Astrocyte of the spinal cord (primary cell): ENCODE measurements at regions not wholly inside any gene's neighbourhood (a gene's known extent, or its start where the extent isn't known, plus 50 kb on each side); places are given as distances from the start of the nearest gene placed in this dataset.

Source experiments
- DNase-seq: peaks from one replicate; pipeline ENCODE4 v3.0.0; 2011; ENCODE audit warnings: low read depth, low spot score
- H3K4me3 ChIP-seq: 2 replicates; pipeline ENCODE4 v1.5.1; 2011; ENCODE audit warnings: low read depth, mild to moderate bottlenecking, low read length, moderate library complexity
- CTCF ChIP-seq: IDR thresholded peaks from 2 replicates; pipeline ENCODE4 v1.5.1; 2012; ENCODE audit warnings: low read depth, mild to moderate bottlenecking, low read length, inconsistent platforms
- in situ Hi-C: cut with HindIII; loops from 2 replicates; pipeline ENCODE4 v1.10.0; 2017; ENCODE audit warnings: low sequenced_read_pairs

GRCh38 chr16:6317934-6318333 is 1014.7 kb upstream of the RBFOX1 start:
- no peak for TF ChIP-seq CTCF
- no peak for DNase-seq
- no peak overlapping the region for H3K4me3 ChIP-seq
- in situ Hi-C loops: no loop called here

GRCh38 chr16:6309271-6309670 is 1023.4 kb upstream of the RBFOX1 start:
- no peak overlapping the region for H3K4me3 ChIP-seq
- no peak for TF ChIP-seq CTCF
- DNase-seq: no peak
- in situ Hi-C loops: no loop called here

- DNase-seq: no peak
- in situ Hi-C loops: no loop called here
- no peak overlapping the region for H3K4me3 ChIP-seq
- no peak for TF ChIP-seq CTCF
Measured at GRCh38 chr16:6308176-6308575, 1024.5 kb upstream of the RBFOX1 start.

GRCh38 chr16:6300523-6300922 is 1032.1 kb upstream of the RBFOX1 start:
- in situ Hi-C loops: no loop called here
- no peak overlapping the region for H3K4me3 ChIP-seq
- DNase-seq: no peak
- TF ChIP-seq CTCF: no peak

- TF ChIP-seq CTCF: no peak
- in situ Hi-C loops: no loop called here
- no peak overlapping the region for H3K4me3 ChIP-seq
- no peak for DNase-seq
Measured at GRCh38 chr16:6297666-6298410, 1034.8 kb upstream of the RBFOX1 start.

GRCh38 chr16:6286176-6286575 is 1046.5 kb upstream of the RBFOX1 start:
- no peak overlapping the region for H3K4me3 ChIP-seq
- DNase-seq: no peak
- in situ Hi-C loops: no loop called here
- no peak for TF ChIP-seq CTCF
